ENCODE measurements at regions not wholly inside any gene's neighbourhood (a gene's known extent, or its start where the extent isn't known, plus 50 kb on each side); places are given as distances from the start of the nearest gene placed in this dataset.
"Not testable (repeated sequence)": the region's sequence is repeated elsewhere in the genome, so short reads cannot be mapped to it uniquely, and the experiment has no call there.

DNA sequence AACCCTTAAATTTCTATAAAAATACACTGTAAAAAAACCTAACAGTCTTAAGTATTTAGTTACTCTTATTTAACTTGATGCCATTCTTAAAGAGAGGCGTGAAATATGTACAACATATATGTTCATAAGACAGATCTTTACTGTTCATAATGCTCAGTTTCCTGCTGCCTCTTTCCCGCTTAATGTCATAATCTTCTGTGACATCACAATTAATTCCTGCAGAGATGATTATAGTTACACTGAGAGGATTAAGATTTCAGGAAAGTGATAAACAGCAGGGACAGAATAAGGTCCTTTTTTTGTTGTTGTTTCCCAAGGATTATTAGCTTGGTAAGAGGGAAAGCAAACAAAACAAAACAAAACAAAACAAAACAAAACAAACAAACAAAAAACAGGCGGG, 801.4 kb downstream of the FLRT2 start:
- H3K9me3 Mint-ChIP-seq = no peaks in the 10 kb centered on the region
- DNase-seq (no peak), ATAC-seq (replicated peaks) (no peak)
- H3K27ac Mint-ChIP-seq = no peak overlapping the region
- no peaks in the 10 kb centered on the region for H3K27me3 Mint-ChIP-seq
- H3K4me1 Mint-ChIP-seq = no peaks in the 10 kb centered on the region
- no peaks in the 10 kb centered on the region for H3K36me3 Mint-ChIP-seq
- H3K4me3 Mint-ChIP-seq = no peak overlapping the region

DNA sequence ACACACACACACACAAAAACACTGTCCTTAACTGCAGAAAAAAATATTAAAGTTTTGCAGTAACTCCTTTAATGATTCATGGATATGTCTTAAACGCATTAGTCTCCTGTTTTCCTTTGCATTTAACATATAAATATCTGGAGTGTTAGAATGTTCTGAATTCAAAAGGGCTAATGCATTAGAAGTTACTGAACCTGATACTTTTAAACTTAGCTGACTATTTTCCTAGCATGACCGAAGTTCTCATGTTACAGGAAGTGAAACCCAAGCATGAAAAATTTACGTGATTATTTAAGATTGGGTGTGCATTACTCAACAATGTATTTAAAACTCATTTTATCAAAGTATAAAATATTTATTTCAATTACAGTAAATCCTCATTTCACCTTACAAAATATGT, 791.2 kb downstream of the FLRT2 start:
- peaks cover 9 to 17% of the 10 kb centered on the region in 2 donors for H3K4me1 Mint-ChIP-seq
- H3K9me3 Mint-ChIP-seq = no peaks in the 10 kb centered on the region
- no peak overlapping the region for H3K27ac Mint-ChIP-seq
- no peak overlapping the region for H3K4me3 Mint-ChIP-seq
- ATAC-seq (replicated peaks) = peak in 1 of 2 donors; percentile 34
- peaks cover 0 to 1% of the 10 kb centered on the region in 2 donors for H3K36me3 Mint-ChIP-seq
- DNase-seq = no peak
- H3K27me3 Mint-ChIP-seq = no peaks in the 10 kb centered on the region

- not testable (repeated sequence) for H3K36me3 Mint-ChIP-seq; DNase-seq; H3K27ac Mint-ChIP-seq; H3K4me3 Mint-ChIP-seq; H3K4me1 Mint-ChIP-seq; ATAC-seq (replicated peaks); H3K27me3 Mint-ChIP-seq; H3K9me3 Mint-ChIP-seq
Measured at GRCh38 chr14:86312154-86312665, 782.3 kb downstream of the FLRT2 start.

DNA sequence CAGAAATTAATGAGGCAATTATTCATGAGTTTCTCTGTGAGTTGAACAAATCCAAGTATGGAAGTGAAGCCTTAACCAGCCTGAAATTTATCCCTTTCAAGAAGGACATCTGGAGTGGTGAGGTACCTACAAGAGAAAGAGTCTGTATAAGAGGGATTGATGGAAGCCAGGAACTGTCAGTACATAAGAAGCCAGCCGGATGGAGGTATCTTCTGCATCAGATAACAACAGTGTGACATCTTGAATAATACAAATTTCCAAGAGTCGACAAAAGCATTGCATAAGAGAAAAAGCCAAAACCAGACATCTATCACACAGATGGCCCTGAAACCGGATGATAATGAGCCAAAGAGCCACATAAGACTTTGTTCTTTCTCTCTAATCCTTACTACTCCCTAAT, 781.2 kb downstream of the FLRT2 start:
- ATAC-seq (replicated peaks) = no peak
- DNase-seq = no peak
- H3K27me3 Mint-ChIP-seq = no peaks in the 10 kb centered on the region
- no peaks in the 10 kb centered on the region for H3K4me1 Mint-ChIP-seq
- peaks cover 0 to 1% of the 10 kb centered on the region in 2 donors for H3K9me3 Mint-ChIP-seq
- H3K36me3 Mint-ChIP-seq = no peaks in the 10 kb centered on the region
- no peak overlapping the region for H3K27ac Mint-ChIP-seq
- no peak overlapping the region for H3K4me3 Mint-ChIP-seq

GRCh38 chr14:86310611-86311010, 780.7 kb downstream of the FLRT2 start:
- H3K4me1 Mint-ChIP-seq = no peaks in the 10 kb centered on the region
- H3K27ac Mint-ChIP-seq = no peak overlapping the region
- ATAC-seq (replicated peaks) (no peak), DNase-seq (no peak)
- no peaks in the 10 kb centered on the region for H3K27me3 Mint-ChIP-seq
- no peaks in the 10 kb centered on the region for H3K36me3 Mint-ChIP-seq
- no peak overlapping the region for H3K4me3 Mint-ChIP-seq
- H3K9me3 Mint-ChIP-seq = peaks cover 0 to 1% of the 10 kb centered on the region in 2 donors

GRCh38 chr14:86310148-86310547, 780.2 kb downstream of the FLRT2 start:
- no peaks in the 10 kb centered on the region for H3K4me1 Mint-ChIP-seq
- no peaks in the 10 kb centered on the region for H3K36me3 Mint-ChIP-seq
- H3K4me3 Mint-ChIP-seq = no peak overlapping the region
- H3K27ac Mint-ChIP-seq = no peak overlapping the region
- ATAC-seq (replicated peaks) (no peak), DNase-seq (no peak)
- H3K9me3 Mint-ChIP-seq = peaks cover 0 to 1% of the 10 kb centered on the region in 2 donors
- H3K27me3 Mint-ChIP-seq = no peaks in the 10 kb centered on the region

DNA sequence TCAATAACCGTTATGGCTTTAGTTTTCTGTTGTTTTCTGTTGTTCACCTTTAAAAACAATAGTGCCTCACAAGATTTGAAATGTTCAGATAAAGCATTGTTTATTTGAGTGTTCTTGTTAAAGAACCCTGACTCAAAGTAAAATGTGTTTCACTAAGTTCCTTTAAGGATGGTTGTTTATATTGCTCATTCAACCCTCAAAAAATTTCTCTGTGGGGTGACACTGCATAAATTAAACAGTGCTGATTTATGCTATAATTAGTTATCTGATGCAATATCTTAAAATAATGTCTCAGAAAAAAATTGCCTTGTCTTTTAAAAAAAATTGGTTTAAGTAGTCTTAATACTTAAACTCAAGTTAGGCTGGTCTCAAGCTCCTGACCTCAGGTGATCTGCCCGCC, 775.1 kb downstream of the FLRT2 start:
- no peaks in the 10 kb centered on the region for H3K27me3 Mint-ChIP-seq
- H3K36me3 Mint-ChIP-seq = no peaks in the 10 kb centered on the region
- no peak overlapping the region for H3K27ac Mint-ChIP-seq
- no peaks in the 10 kb centered on the region for H3K4me1 Mint-ChIP-seq
- no peak for ATAC-seq (replicated peaks)
- no peak for DNase-seq
- H3K4me3 Mint-ChIP-seq = no peak overlapping the region
- no peaks in the 10 kb centered on the region for H3K9me3 Mint-ChIP-seq

GRCh38 chr14:86299994-86300393, 770.0 kb downstream of the FLRT2 start:
- peaks cover 0 to 1% of the 10 kb centered on the region in 2 donors for H3K9me3 Mint-ChIP-seq
- DNase-seq (no peak), ATAC-seq (replicated peaks) (no peak)
- peaks cover 0 to 1% of the 10 kb centered on the region in 2 donors for H3K36me3 Mint-ChIP-seq
- no peak overlapping the region for H3K4me3 Mint-ChIP-seq
- H3K4me1 Mint-ChIP-seq = peaks cover 3 to 9% of the 10 kb centered on the region in 2 donors
- no peak overlapping the region for H3K27ac Mint-ChIP-seq
- H3K27me3 Mint-ChIP-seq = peaks cover 0 to 5% of the 10 kb centered on the region in 2 donors

- Mint-ChIP-seq H3K36me3 (peaks cover 0 to 1% of the 10 kb centered on the region in 2 donors), H3K4me3 (no peak overlapping the region), H3K9me3 (peaks cover 0 to 2% of the 10 kb centered on the region in 2 donors), H3K4me1 (peaks cover 3 to 9% of the 10 kb centered on the region in 2 donors), H3K27me3 (peaks cover 0 to 11% of the 10 kb centered on the region in 2 donors), H3K27ac (no peak overlapping the region)
- DNase-seq (no peak), ATAC-seq (replicated peaks) (peak; percentile 81)
Measured at GRCh38 chr14:86296173-86296572, 766.2 kb downstream of the FLRT2 start.

GRCh38 chr14:86288336-86288735, 758.4 kb downstream of the FLRT2 start:
- H3K4me1 Mint-ChIP-seq = no peaks in the 10 kb centered on the region
- peaks cover 3% of the 10 kb centered on the region in 2 donors for H3K9me3 Mint-ChIP-seq
- DNase-seq (no peak), ATAC-seq (replicated peaks) (no peak)
- H3K36me3 Mint-ChIP-seq = no peaks in the 10 kb centered on the region
- no peak overlapping the region for H3K4me3 Mint-ChIP-seq
- H3K27me3 Mint-ChIP-seq = peaks cover 0 to 3% of the 10 kb centered on the region in 2 donors
- H3K27ac Mint-ChIP-seq = no peak overlapping the region

DNA sequence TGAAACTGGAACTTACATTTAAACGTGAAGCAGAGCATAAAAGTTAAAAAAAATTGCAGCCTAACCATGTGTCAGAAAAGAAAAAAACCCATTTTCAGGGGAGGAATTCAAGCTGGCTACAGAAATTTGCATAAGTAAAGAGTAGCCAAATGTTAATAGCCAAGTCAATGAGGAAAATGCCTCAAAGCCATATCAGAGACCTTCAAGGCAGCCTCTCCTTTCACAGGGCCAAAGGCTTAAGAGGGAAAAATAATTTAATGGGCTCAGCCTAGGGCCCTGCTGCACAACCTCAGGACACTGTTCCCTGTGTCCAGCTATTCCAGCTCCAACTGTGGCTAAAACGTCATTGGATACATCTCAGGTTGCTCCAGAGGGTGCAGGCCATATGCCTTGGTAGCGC, 749.5 kb downstream of the FLRT2 start:
- H3K27me3 Mint-ChIP-seq = no peaks in the 10 kb centered on the region

GRCh38 chr14:86257973-86258372, 728.0 kb downstream of the FLRT2 start:
- Mint-ChIP-seq H3K4me1 (peaks cover 2 to 12% of the 10 kb centered on the region in 2 donors), H3K9me3 (peaks cover 0 to 1% of the 10 kb centered on the region in 2 donors), H3K27me3 (no peaks in the 10 kb centered on the region), H3K27ac (no peak overlapping the region), H3K4me3 (no peak overlapping the region), H3K36me3 (no peaks in the 10 kb centered on the region)
- DNase-seq (no peak), ATAC-seq (replicated peaks) (peak; percentile 54 to 75)

More for the DNA sequence above, 749.5 kb downstream of the FLRT2 start:
- Mint-ChIP-seq H3K27ac (no peak overlapping the region), H3K4me3 (no peak overlapping the region), H3K36me3 (no peaks in the 10 kb centered on the region), H3K9me3 (peaks cover 0 to 7% of the 10 kb centered on the region in 2 donors), H3K4me1 (peaks cover 1 to 7% of the 10 kb centered on the region in 2 donors)
- DNase-seq (no peak), ATAC-seq (replicated peaks) (no peak)

DNA sequence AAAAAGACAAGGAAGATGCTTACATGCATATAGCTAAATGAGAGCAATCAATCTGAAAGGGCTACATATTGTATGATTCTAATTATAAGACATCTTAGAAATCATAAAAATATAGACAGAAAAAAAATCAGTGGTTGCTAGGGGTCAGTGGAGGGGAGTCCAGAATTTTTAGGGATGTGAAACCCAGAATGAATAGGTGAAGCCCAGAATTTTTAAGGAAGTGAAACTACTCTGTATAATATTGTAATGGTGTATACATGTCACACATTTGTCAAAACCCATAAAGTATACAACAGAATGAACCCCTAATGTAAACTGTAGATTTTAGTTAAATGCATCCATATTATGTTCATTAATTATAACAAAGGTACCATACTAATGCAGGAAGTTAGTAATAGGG, 713.2 kb downstream of the FLRT2 start:
- Mint-ChIP-seq H3K9me3 (no peaks in the 10 kb centered on the region), H3K27me3 (no peaks in the 10 kb centered on the region), H3K36me3 (no peaks in the 10 kb centered on the region), H3K27ac (no peak overlapping the region), H3K4me1 (peaks cover 0 to 7% of the 10 kb centered on the region in 2 donors), H3K4me3 (no peak overlapping the region)
- ATAC-seq (replicated peaks) = peak; percentile 100
- no peak for DNase-seq

DNA sequence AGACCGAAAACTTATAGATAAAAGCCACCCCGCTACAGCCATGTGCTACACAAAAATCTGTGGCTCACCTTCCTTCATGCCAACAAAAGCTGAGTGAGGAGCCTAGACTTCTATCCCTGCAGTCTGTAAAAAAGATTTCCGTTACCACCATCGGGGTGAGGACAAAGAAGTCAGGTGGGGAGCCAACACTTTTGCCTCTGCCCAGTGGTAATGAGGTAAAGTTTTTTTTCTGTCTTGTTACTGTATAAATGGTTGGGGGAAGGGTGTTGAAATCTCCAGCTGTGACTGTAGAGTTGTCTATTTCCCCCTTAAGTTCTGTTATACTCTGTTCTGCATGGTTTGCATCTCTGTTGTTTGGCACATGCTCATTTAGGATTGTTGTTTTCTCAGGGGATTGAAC, 707.8 kb downstream of the FLRT2 start:
- Mint-ChIP-seq H3K36me3 (no peaks in the 10 kb centered on the region), H3K9me3 (peaks cover 6 to 8% of the 10 kb centered on the region in 2 donors), H3K4me1 (peaks cover 4 to 9% of the 10 kb centered on the region in 2 donors), H3K27me3 (no peaks in the 10 kb centered on the region), H3K27ac (no peak overlapping the region), H3K4me3 (no peak overlapping the region)
- no peak for DNase-seq
- ATAC-seq (replicated peaks) = peak; percentile 27 to 41

DNA sequence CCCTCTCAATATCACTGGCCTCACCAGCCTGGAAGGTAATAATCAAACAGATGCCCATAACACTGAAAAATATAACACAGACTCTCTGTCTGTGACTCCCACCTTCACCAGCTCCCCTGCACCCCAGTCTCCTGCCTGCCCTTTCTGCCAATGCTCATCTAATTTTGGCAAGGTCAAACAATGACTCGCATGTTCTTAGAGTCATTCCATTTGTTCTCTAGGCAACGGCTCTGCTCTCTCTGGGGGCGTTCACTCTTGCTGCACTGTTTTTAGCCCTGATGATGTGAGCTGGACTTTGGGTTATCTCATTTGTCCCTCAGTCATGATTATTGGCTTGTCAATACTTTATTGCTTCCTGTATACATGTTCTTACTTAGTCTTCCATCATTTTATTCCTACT, 691.8 kb downstream of the FLRT2 start:
- DNase-seq (no peak), ATAC-seq (replicated peaks) (no peak)
- Mint-ChIP-seq H3K36me3 (no peaks in the 10 kb centered on the region), H3K4me3 (no peak overlapping the region), H3K27ac (no peak overlapping the region), H3K9me3 (peaks cover 2 to 3% of the 10 kb centered on the region in 2 donors), H3K27me3 (no peaks in the 10 kb centered on the region), H3K4me1 (no peaks in the 10 kb centered on the region)

- ATAC-seq (replicated peaks) (no peak), DNase-seq (no peak)
- no peak overlapping the region for H3K27ac Mint-ChIP-seq
- peaks cover 2 to 3% of the 10 kb centered on the region in 2 donors for H3K9me3 Mint-ChIP-seq
- H3K4me1 Mint-ChIP-seq = no peaks in the 10 kb centered on the region
- H3K36me3 Mint-ChIP-seq = no peaks in the 10 kb centered on the region
- H3K4me3 Mint-ChIP-seq = no peak overlapping the region
- H3K27me3 Mint-ChIP-seq = no peaks in the 10 kb centered on the region
Measured at GRCh38 chr14:86221000-86221399, 691.1 kb downstream of the FLRT2 start.
